HL-60 (cell line): ENCODE measurements at regions not wholly inside any gene's neighbourhood (a gene's known extent, or its start where the extent isn't known, plus 50 kb on each side); places are given as distances from the start of the nearest gene placed in this dataset.

Experiments used
- TF ChIP-seq, protein P1 (sequence below): IDR thresholded peaks from 2 replicates; pipeline ENCODE4 v1.6.1; 2012; ENCODE audit warnings: low read depth; ENCODE audit not compliant: insufficient replicate concordance
- TF ChIP-seq, protein P2 (sequence below): IDR thresholded peaks from one replicate; pipeline ENCODE4 v1.5.1; 2011; ENCODE audit warnings: low read length, control low read depth, inconsistent platforms; ENCODE audit not compliant: insufficient read depth

DNA sequence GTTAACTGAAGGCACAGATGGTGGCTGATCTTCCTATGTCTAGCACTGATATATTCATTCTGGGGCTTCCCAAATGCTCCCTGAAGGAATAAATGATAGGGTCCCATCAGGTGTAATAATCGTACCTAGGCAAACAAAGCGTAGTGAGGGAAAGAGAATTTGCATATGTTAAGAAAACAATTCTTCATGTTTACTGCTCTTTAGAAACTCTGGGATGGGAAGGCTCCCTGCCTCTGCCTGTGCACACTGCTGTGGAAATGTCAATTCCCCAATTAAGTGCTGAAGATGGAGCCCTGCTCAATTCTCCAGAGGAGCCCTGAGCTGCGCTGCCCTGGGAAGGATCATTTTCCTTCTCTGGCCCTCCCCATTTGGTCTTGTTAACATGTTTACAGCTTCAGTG, 380.9 kb upstream of the ADARB2 start:
- TF ChIP-seq, protein P1, sequence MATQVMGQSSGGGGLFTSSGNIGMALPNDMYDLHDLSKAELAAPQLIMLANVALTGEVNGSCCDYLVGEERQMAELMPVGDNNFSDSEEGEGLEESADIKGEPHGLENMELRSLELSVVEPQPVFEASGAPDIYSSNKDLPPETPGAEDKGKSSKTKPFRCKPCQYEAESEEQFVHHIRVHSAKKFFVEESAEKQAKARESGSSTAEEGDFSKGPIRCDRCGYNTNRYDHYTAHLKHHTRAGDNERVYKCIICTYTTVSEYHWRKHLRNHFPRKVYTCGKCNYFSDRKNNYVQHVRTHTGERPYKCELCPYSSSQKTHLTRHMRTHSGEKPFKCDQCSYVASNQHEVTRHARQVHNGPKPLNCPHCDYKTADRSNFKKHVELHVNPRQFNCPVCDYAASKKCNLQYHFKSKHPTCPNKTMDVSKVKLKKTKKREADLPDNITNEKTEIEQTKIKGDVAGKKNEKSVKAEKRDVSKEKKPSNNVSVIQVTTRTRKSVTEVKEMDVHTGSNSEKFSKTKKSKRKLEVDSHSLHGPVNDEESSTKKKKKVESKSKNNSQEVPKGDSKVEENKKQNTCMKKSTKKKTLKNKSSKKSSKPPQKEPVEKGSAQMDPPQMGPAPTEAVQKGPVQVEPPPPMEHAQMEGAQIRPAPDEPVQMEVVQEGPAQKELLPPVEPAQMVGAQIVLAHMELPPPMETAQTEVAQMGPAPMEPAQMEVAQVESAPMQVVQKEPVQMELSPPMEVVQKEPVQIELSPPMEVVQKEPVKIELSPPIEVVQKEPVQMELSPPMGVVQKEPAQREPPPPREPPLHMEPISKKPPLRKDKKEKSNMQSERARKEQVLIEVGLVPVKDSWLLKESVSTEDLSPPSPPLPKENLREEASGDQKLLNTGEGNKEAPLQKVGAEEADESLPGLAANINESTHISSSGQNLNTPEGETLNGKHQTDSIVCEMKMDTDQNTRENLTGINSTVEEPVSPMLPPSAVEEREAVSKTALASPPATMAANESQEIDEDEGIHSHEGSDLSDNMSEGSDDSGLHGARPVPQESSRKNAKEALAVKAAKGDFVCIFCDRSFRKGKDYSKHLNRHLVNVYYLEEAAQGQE, result no peak
- TF ChIP-seq, protein P2, sequence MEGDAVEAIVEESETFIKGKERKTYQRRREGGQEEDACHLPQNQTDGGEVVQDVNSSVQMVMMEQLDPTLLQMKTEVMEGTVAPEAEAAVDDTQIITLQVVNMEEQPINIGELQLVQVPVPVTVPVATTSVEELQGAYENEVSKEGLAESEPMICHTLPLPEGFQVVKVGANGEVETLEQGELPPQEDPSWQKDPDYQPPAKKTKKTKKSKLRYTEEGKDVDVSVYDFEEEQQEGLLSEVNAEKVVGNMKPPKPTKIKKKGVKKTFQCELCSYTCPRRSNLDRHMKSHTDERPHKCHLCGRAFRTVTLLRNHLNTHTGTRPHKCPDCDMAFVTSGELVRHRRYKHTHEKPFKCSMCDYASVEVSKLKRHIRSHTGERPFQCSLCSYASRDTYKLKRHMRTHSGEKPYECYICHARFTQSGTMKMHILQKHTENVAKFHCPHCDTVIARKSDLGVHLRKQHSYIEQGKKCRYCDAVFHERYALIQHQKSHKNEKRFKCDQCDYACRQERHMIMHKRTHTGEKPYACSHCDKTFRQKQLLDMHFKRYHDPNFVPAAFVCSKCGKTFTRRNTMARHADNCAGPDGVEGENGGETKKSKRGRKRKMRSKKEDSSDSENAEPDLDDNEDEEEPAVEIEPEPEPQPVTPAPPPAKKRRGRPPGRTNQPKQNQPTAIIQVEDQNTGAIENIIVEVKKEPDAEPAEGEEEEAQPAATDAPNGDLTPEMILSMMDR, result no peak
